SK-N-MC (cell line): ENCODE measurements at regions not wholly inside any gene's neighbourhood (a gene's known extent, or its start where the extent isn't known, plus 50 kb on each side); places are given as distances from the start of the nearest gene placed in this dataset.

Source experiments
- EZH2 ChIP-seq: fragments of 200-600 bp; sonication (generic); IDR thresholded peaks from one replicate; pipeline ENCODE4 v1.6.1; 2017; ENCODE audit warnings: antibody characterized with exemption
- FOXP2 ChIP-seq: optimal IDR thresholded peaks from 2 replicates; pipeline ENCODE3; 2011; ENCODE audit warnings: mild to moderate bottlenecking, moderate library complexity; ENCODE audit not compliant: insufficient read depth; ENCODE audit errors: extremely low read length, control extremely low read depth
- POLR2AphosphoS5 ChIP-seq: IDR thresholded peaks from 2 replicates; pipeline ENCODE4 v1.6.1; 2012; ENCODE audit warnings: mild to moderate bottlenecking, low read depth, low read length, borderline replicate concordance

GRCh38 chr19:5231857-5232678, 108.5 kb downstream of the PTPRS start:
- TF ChIP-seq EZH2 (no peak), POLR2AphosphoS5 (no peak), FOXP2 (no peak)
